ENCODE measurements at regions not wholly inside any gene's neighbourhood (a gene's known extent, or its start where the extent isn't known, plus 50 kb on each side); places are given as distances from the start of the nearest gene placed in this dataset.

GRCh38 chr18:61677435-61677970 lies 215.3 kb downstream of the RNF152 start:
- TF ChIP-seq, protein P1, sequence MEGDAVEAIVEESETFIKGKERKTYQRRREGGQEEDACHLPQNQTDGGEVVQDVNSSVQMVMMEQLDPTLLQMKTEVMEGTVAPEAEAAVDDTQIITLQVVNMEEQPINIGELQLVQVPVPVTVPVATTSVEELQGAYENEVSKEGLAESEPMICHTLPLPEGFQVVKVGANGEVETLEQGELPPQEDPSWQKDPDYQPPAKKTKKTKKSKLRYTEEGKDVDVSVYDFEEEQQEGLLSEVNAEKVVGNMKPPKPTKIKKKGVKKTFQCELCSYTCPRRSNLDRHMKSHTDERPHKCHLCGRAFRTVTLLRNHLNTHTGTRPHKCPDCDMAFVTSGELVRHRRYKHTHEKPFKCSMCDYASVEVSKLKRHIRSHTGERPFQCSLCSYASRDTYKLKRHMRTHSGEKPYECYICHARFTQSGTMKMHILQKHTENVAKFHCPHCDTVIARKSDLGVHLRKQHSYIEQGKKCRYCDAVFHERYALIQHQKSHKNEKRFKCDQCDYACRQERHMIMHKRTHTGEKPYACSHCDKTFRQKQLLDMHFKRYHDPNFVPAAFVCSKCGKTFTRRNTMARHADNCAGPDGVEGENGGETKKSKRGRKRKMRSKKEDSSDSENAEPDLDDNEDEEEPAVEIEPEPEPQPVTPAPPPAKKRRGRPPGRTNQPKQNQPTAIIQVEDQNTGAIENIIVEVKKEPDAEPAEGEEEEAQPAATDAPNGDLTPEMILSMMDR (IDR thresholded peaks at IDR 0.05), result no peak
- TF ChIP-seq EP300 (IDR thresholded peaks at IDR 0.05) (no peak), POLR2A (IDR thresholded peaks at IDR 0.05) (no peak), POLR2AphosphoS5 (IDR thresholded peaks at IDR 0.05) (no peak)
